ENCODE measurements at regions not wholly inside any gene's neighbourhood (a gene's known extent, or its start where the extent isn't known, plus 50 kb on each side); places are given as distances from the start of the nearest gene placed in this dataset.
A peak's percentile ranks its signal among the peaks of the same experiment; 100 is the strongest.

GRCh38 chr1:11397151-11397901 is 81.6 kb upstream of the DISP3 start:
- DNase-seq (peak in 1 of 5 donors; percentile 34), FAIRE-seq (no peak)
- Histone ChIP-seq H3K9ac (ENCODE audit: low read length in 3 of 3) (no peak overlapping the region), H3K9me3 (ENCODE audit: control insufficient read depth in 2 of 3, insufficient read depth in 1 of 3, low read length in 3 of 3) (peaks cover 0 to 3% (median 2%) of the 10 kb centered on the region in 3 donors), H3K36me3 (ENCODE audit: control insufficient read depth in 2 of 3, insufficient read depth in 3 of 3, low read length in 3 of 3) (no peaks in the 10 kb centered on the region), H3K27me3 (ENCODE audit: control insufficient read depth, insufficient read depth, low read length) (no peaks in the 10 kb centered on the region), H3K4me1 (ENCODE audit: control insufficient read depth in 2 of 3, insufficient read depth in 2 of 3, low read depth in 1 of 3, low read length in 3 of 3) (no peaks in the 10 kb centered on the region), H3K27ac (ENCODE audit: low read depth in 2 of 2, low read length in 2 of 2) (no peak overlapping the region), H3K4me3 (ENCODE audit: low read length in 3 of 3) (no peak overlapping the region)
- TF ChIP-seq CTCF (IDR thresholded peaks at IDR 0.05; ENCODE audit: borderline replicate concordance, extremely low read depth, insufficient read depth), result no peak
- intact Hi-C loops (cut with DNase I), result no loop called here

GRCh38 chr1:11399250-11399649 is 79.7 kb upstream of the DISP3 start:
- Histone ChIP-seq H3K36me3 (ENCODE audit: control insufficient read depth in 2 of 3, insufficient read depth in 3 of 3, low read length in 3 of 3) (no peaks in the 10 kb centered on the region), H3K27me3 (ENCODE audit: control insufficient read depth, insufficient read depth, low read length) (no peaks in the 10 kb centered on the region), H3K4me1 (ENCODE audit: control insufficient read depth in 2 of 3, insufficient read depth in 2 of 3, low read depth in 1 of 3, low read length in 3 of 3) (no peaks in the 10 kb centered on the region), H3K9me3 (ENCODE audit: control insufficient read depth in 2 of 3, insufficient read depth in 1 of 3, low read length in 3 of 3) (peaks cover 0 to 6% (median 0%) of the 10 kb centered on the region in 3 donors), H3K9ac (ENCODE audit: low read length in 3 of 3) (no peak overlapping the region), H3K4me3 (ENCODE audit: low read length in 3 of 3) (no peak overlapping the region), H3K27ac (ENCODE audit: low read depth in 2 of 2, low read length in 2 of 2) (no peak overlapping the region)
- FAIRE-seq, result no peak
- DNase-seq, result no peak
- no peak for TF ChIP-seq CTCF (IDR thresholded peaks at IDR 0.05; ENCODE audit: borderline replicate concordance, extremely low read depth, insufficient read depth)
- intact Hi-C loops (cut with DNase I), result no loop called here

DNA sequence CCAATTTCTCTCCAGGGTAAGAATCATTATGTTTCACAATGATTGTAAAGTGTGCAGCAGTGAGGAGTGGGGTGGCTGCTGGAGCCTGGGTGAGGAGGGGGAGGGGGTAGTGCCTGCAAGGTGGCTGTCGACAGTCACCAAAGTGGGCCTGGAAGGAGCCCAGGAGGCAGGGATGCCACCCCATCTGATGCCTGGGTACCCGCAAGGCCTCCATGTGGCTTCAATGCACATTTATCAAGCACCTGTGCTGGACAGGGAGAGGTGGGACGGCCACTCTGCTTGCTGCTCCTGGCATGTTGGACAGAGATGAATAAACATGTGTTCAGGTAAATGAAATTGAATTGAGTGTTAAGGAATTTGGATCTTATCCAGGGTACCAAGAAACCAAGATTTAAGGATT is 78.8 kb upstream of the DISP3 start:
- Histone ChIP-seq H3K27me3 (ENCODE audit: control insufficient read depth, insufficient read depth, low read length) (no peaks in the 10 kb centered on the region), H3K4me1 (ENCODE audit: control insufficient read depth in 2 of 3, insufficient read depth in 2 of 3, low read depth in 1 of 3, low read length in 3 of 3) (no peaks in the 10 kb centered on the region), H3K9ac (ENCODE audit: low read length in 3 of 3) (no peak overlapping the region), H3K9me3 (ENCODE audit: control insufficient read depth in 2 of 3, insufficient read depth in 1 of 3, low read length in 3 of 3) (peaks cover 0 to 6% (median 0%) of the 10 kb centered on the region in 3 donors), H3K4me3 (ENCODE audit: low read length in 3 of 3) (no peak overlapping the region), H3K36me3 (ENCODE audit: control insufficient read depth in 2 of 3, insufficient read depth in 3 of 3, low read length in 3 of 3) (no peaks in the 10 kb centered on the region), H3K27ac (ENCODE audit: low read depth in 2 of 2, low read length in 2 of 2) (no peak overlapping the region)
- intact Hi-C loops (cut with DNase I), result no loop called here
- FAIRE-seq (no peak), DNase-seq (no peak)
- TF ChIP-seq CTCF (IDR thresholded peaks at IDR 0.05; ENCODE audit: borderline replicate concordance, extremely low read depth, insufficient read depth), result no peak
